Skeletal muscle satellite cell (primary cell): ENCODE measurements at regions not wholly inside any gene's neighbourhood (a gene's known extent, or its start where the extent isn't known, plus 50 kb on each side); places are given as distances from the start of the nearest gene placed in this dataset.

ENCODE experiments used
- H3K27me3 ChIP-seq: 2 replicates; pipeline ENCODE4 v1.7.0; 2013; ENCODE audit warnings: low read length; ENCODE audit not compliant: control insufficient read depth, insufficient read depth
- H3K36me3 ChIP-seq: 2 replicates; pipeline ENCODE4 v1.7.0; 2013; ENCODE audit warnings: mild to moderate bottlenecking, control low read depth, low read length; ENCODE audit not compliant: insufficient read depth
- H3K4me1 ChIP-seq: 2 replicates; pipeline ENCODE4 v1.7.0; 2013; ENCODE audit warnings: low read length; ENCODE audit not compliant: control insufficient read depth, insufficient read depth
- H3K4me2 ChIP-seq: 2 replicates; pipeline ENCODE4 v1.7.0; 2013; ENCODE audit warnings: mild to moderate bottlenecking, low read length
- H3K4me3 ChIP-seq: 2 replicates; pipeline ENCODE4 v1.7.0; 2013; ENCODE audit warnings: low read length
- H3K9ac ChIP-seq: 2 replicates; pipeline ENCODE4 v1.7.0; 2013; ENCODE audit warnings: mild to moderate bottlenecking, low read depth, low read length, moderate library complexity
- H3K9me3 ChIP-seq: replicated peaks from 2 replicates; pipeline ENCODE4 v1.7.0; 2013; ENCODE audit warnings: mild to moderate bottlenecking, control low read depth, low read length

- Histone ChIP-seq H3K4me3 (no peak overlapping the region), H3K9ac (no peak overlapping the region), H3K4me1 (no peaks in the 10 kb centered on the region), H3K4me2 (no peak overlapping the region), H3K9me3 (peaks cover 17% of the 10 kb centered on the region), H3K36me3 (no peaks in the 10 kb centered on the region), H3K27me3 (no peaks in the 10 kb centered on the region)
These were observed 329.8 kb downstream of the ALG10 start for GRCh38 chr12:34352098-34352497.

- H3K4me1 ChIP-seq, result no peaks in the 10 kb centered on the region
- H3K9me3 ChIP-seq, result peaks cover 22% of the 10 kb centered on the region
- H3K4me3 ChIP-seq, result no peak overlapping the region
- H3K36me3 ChIP-seq, result no peaks in the 10 kb centered on the region
- no peaks in the 10 kb centered on the region for H3K27me3 ChIP-seq
- no peak overlapping the region for H3K9ac ChIP-seq
- H3K4me2 ChIP-seq, result no peak overlapping the region
These were observed 332.2 kb downstream of the ALG10 start for GRCh38 chr12:34354239-34355200.

- no peaks in the 10 kb centered on the region for H3K4me1 ChIP-seq
- H3K4me3 ChIP-seq, result no peak overlapping the region
- peaks cover 23% of the 10 kb centered on the region for H3K9me3 ChIP-seq
- H3K9ac ChIP-seq, result no peak overlapping the region
- no peak overlapping the region for H3K4me2 ChIP-seq
- no peaks in the 10 kb centered on the region for H3K36me3 ChIP-seq
- H3K27me3 ChIP-seq, result no peaks in the 10 kb centered on the region
These were observed 334.1 kb downstream of the ALG10 start for GRCh38 chr12:34356233-34356987.

- Histone ChIP-seq H3K4me3 (no peak overlapping the region), H3K36me3 (no peaks in the 10 kb centered on the region), H3K9me3 (peaks cover 26% of the 10 kb centered on the region), H3K4me1 (no peaks in the 10 kb centered on the region), H3K9ac (no peak overlapping the region), H3K4me2 (no peak overlapping the region), H3K27me3 (no peaks in the 10 kb centered on the region)
These were observed 335.5 kb downstream of the ALG10 start for GRCh38 chr12:34357791-34358190.

GRCh38 chr12:34358198-34358597 is 335.9 kb downstream of the ALG10 start:
- Histone ChIP-seq H3K4me2 (no peak overlapping the region), H3K27me3 (no peaks in the 10 kb centered on the region), H3K9me3 (peaks cover 29% of the 10 kb centered on the region), H3K36me3 (no peaks in the 10 kb centered on the region), H3K9ac (no peak overlapping the region), H3K4me3 (no peak overlapping the region), H3K4me1 (no peaks in the 10 kb centered on the region)

- no peak overlapping the region for H3K4me2 ChIP-seq
- no peak overlapping the region for H3K9ac ChIP-seq
- no peaks in the 10 kb centered on the region for H3K36me3 ChIP-seq
- H3K9me3 ChIP-seq, result peaks cover 25% of the 10 kb centered on the region
- H3K4me1 ChIP-seq, result no peaks in the 10 kb centered on the region
- no peak overlapping the region for H3K4me3 ChIP-seq
- no peaks in the 10 kb centered on the region for H3K27me3 ChIP-seq
These were observed 339.5 kb downstream of the ALG10 start for GRCh38 chr12:34361721-34362316.

GRCh38 chr12:34363050-34363673 is 340.9 kb downstream of the ALG10 start:
- Histone ChIP-seq H3K4me3 (no peak overlapping the region), H3K4me1 (no peaks in the 10 kb centered on the region), H3K9me3 (peaks cover 25% of the 10 kb centered on the region), H3K27me3 (no peaks in the 10 kb centered on the region), H3K4me2 (no peak overlapping the region), H3K36me3 (no peaks in the 10 kb centered on the region), H3K9ac (no peak overlapping the region)

- no peaks in the 10 kb centered on the region for H3K36me3 ChIP-seq
- H3K4me1 ChIP-seq, result no peaks in the 10 kb centered on the region
- H3K4me2 ChIP-seq, result no peak overlapping the region
- H3K27me3 ChIP-seq, result no peaks in the 10 kb centered on the region
- peaks cover 16% of the 10 kb centered on the region for H3K9me3 ChIP-seq
- H3K4me3 ChIP-seq, result no peak overlapping the region
- no peak overlapping the region for H3K9ac ChIP-seq
These were observed 345.8 kb downstream of the ALG10 start for GRCh38 chr12:34368079-34368478.

- Histone ChIP-seq H3K27me3 (no peaks in the 10 kb centered on the region), H3K4me3 (no peak overlapping the region), H3K4me1 (no peaks in the 10 kb centered on the region), H3K4me2 (no peak overlapping the region), H3K36me3 (no peaks in the 10 kb centered on the region), H3K9me3 (peaks cover 14% of the 10 kb centered on the region), H3K9ac (no peak overlapping the region)
These were observed 348.8 kb downstream of the ALG10 start for GRCh38 chr12:34371050-34371449.

- Histone ChIP-seq H3K4me1 (no peaks in the 10 kb centered on the region), H3K4me3 (no peak overlapping the region), H3K27me3 (no peaks in the 10 kb centered on the region), H3K9me3 (peaks cover 20% of the 10 kb centered on the region), H3K36me3 (no peaks in the 10 kb centered on the region), H3K9ac (no peak overlapping the region), H3K4me2 (no peak overlapping the region)
These were observed 349.7 kb downstream of the ALG10 start for GRCh38 chr12:34372003-34372402.

GRCh38 chr12:34373926-34374325 is 351.6 kb downstream of the ALG10 start:
- Histone ChIP-seq H3K9ac (no peak overlapping the region), H3K9me3 (peaks cover 20% of the 10 kb centered on the region), H3K36me3 (no peaks in the 10 kb centered on the region), H3K4me1 (no peaks in the 10 kb centered on the region), H3K4me2 (no peak overlapping the region), H3K4me3 (no peak overlapping the region), H3K27me3 (no peaks in the 10 kb centered on the region)
